CD4-positive, alpha-beta T cell treated with Interferon gamma for 1 hour (primary cell): ENCODE measurements at regions not wholly inside any gene's neighbourhood (a gene's known extent, or its start where the extent isn't known, plus 50 kb on each side); places are given as distances from the start of the nearest gene placed in this dataset.
"Not testable (repeated sequence)": the region's sequence is repeated elsewhere in the genome, so short reads cannot be mapped to it uniquely, and the experiment has no call there.

ENCODE experiments used
- DNase-seq: peaks from one replicate; pipeline ENCODE4 v3.0.0-alpha.2; 2020

GRCh38 chr18:34482204-34482603 is 227.9 kb upstream of the DTNA start:
- no peak for DNase-seq

GRCh38 chr18:34483198-34483597 is 226.9 kb upstream of the DTNA start:
- DNase-seq: no peak

DNA sequence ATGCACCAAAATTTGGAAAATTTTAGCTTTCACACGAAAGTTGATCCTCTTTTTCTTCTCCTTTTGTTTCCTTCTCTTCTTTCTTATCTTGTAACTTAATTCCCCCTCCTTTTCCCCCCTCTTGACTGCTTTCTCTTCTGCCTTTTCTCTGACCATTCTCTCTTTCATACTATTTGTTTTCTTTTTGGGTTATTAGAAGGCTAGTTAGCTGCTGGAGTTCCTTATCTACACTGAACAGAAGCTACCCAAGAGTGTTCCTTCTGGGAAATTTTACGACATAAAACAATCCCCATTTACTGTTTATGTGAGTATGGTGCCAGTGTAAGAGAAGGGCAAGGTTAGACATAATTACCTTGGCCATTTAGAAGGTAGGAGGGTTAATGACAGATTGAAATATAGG is 218.4 kb upstream of the DTNA start:
- no peak for DNase-seq

DNA sequence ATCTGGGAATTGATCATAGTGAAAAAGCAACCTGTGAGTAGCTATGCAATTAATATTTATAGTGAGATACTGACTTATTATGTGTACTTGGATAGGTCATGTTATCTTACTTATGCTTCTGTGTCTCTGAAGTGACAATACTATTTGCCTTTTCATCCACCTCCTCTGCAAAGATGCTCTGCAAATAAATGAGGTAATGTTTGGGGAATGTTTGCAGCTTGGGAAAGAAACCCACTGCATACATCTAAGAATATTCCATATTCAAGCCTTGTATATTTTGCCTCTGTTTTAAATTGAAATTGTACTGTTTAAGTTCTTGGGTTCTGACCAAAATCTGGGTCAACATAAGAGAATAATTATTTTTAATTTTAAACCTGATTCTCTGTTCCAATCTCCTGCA is 217.4 kb upstream of the DTNA start:
- no peak for DNase-seq

DNA sequence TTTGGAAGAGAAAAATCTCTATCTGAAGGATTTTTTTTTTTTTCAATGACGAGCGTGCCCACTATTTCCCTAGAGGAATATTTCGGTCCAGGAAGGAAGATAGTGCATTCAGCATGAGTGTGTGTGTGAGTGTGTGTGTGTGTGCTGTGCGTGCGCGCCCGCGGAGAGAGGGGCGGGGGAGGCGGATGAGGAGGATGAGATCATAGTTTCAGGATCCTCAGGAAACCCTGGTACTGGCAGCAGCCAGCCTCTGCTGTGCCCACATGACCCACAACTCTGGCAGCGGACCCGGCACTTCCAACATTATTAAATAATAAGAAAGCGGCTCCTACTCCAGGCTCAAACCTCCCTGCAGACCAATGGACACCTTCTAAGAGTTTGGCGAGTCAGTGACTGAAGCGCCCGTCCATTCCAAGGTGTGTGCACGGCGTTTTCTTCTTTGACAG is 217.0 kb upstream of the DTNA start:
- DNase-seq: peak; percentile 4

- no peak for DNase-seq
Observed at GRCh38 chr18:34493566-34494358, 216.3 kb upstream of the DTNA start.

DNA sequence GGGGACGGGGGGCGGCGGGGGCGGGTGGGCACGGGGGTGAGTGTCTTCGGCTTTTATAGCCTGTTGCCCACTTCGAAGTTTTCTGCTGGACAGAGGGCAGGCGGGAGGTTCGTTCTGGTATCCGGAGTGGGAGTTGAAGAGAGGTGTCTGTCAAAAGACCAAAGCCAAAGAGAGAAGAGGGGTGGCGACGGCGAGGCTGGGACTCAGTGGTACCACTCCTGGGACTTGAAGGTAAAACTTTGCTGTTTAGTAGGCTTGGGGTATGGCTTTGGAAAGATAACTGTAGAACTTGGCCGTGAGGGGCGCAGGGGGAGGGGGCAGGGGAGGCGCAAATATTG is 215.8 kb upstream of the DTNA start:
- no peak for DNase-seq

DNA sequence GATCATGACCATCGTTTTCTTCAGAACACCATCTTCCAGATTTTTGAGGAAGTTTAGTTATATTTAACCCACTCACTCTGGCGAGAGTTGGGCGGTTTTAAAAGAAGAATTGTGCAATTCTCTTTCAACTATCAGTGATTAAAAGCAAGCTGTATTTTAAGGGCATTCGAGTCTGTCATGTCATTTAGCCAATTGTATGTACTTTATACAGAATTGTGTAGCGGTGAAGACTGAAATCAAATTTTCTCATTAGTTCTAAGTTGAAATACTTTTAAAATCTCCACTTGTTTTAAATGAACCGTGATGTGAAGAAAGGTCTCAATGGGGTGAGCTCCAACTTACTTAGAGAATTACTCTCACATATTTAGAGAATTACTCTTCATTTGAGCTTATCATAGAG is 214.6 kb upstream of the DTNA start:
- DNase-seq: no peak

GRCh38 chr18:34501553-34501952 is 208.5 kb upstream of the DTNA start:
- DNase-seq: no peak

DNA sequence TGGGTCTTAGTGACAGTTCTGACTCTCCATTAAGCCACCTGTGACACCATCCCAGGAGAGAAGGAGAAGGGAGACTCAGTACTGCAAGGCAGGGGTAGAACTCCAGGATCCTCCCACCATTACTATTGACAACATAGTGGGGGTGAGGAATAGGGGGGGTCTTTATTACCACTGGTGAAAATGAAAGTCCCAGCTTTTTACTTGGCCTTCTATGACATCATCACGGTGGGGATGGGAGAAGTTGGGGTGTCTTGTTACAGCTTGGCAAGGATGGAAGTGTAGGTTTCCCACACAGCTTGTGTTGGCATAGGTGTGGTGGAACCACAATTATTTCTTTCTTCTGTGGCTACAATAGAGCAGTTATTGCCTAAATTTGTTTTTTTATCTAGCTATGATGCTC is 203.9 kb upstream of the DTNA start:
- no peak for DNase-seq

- DNase-seq: no peak
Observed at GRCh38 chr18:34509163-34509562, 200.9 kb upstream of the DTNA start.

DNA sequence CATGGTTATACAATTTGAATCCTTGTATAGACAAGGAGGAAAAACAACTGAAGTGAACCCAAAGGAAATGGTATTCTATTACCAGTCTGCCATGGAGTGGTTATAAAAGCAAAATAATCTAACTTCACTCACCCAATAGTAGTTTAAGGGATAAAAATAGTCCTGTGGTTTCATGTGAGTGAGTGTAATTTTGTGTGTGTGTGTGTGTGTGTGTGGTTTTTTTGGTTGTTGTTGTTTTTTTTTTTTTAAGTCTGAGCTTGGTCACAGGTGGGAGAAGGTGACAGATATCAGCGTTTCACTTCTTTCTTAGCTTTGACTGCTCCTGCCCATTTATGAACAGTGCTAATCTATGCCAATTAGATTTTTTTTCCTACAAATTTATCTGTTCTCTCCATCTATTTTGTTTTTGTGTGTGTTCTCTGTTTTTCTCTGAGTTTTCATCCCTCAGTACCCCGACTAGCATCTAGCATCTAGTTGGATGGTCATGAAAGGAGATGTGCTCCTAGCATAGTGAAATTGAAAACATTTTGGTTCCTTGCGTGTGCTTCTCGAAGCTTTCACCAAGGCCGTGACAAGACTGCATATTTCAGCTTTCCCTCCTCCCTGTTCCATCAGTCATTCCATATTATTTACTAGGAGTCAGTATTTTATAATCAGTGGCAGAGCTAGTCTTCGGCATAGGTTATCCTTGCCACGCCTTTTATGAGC is 200.1 kb upstream of the DTNA start:
- no peak for DNase-seq

- no peak for DNase-seq
Observed at GRCh38 chr18:34510926-34511325, 199.2 kb upstream of the DTNA start.

DNA sequence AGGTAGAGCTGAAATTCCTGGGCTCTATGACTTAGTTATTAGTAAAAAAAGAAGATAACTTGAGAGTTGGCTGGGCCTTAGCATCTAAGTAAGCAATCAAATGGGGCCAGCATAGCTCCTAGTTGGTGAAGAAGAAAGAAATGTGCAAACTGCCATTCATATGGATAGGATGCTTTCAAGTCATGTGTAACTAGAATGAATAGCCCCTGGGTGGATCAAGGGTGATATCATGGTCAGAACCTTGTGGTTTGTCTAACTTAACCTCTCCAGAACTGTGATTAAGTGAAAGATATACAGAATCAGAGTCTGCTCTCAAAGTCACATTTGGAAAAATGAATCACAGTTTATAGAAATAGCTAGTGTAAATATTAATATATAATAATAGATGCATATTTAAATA is 198.7 kb upstream of the DTNA start:
- DNase-seq: no peak

- no peak for DNase-seq
Observed at GRCh38 chr18:34511879-34512278, 198.2 kb upstream of the DTNA start.

- DNase-seq: no peak
Observed at GRCh38 chr18:34514238-34514637, 195.9 kb upstream of the DTNA start.

- DNase-seq: no peak
Observed at GRCh38 chr18:34514957-34515356, 195.1 kb upstream of the DTNA start.

DNA sequence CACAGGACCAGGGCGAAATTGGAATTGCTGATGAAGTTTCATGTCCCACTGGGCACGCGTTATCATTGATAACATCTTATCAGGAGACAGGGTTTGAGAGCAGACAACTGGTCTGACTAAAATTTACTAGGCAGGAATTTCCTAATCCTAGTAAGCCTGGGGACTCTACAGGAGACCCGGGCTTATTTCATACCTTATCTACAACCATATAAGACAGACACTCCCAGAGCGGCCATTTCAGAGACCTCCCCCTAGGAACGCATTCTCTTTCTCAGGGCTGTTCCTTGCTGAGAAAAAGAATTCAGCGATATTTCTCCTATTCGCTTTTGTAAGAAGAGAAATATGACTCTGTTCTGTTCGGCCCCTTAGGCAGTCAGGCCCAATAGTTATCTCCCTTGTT is 193.7 kb upstream of the DTNA start:
- DNase-seq: not testable (repeated sequence)

- DNase-seq: not testable (repeated sequence)
Observed at GRCh38 chr18:34516996-34517395, 193.1 kb upstream of the DTNA start.

- no peak for DNase-seq
Observed at GRCh38 chr18:34521040-34521439, 189.1 kb upstream of the DTNA start.

DNA sequence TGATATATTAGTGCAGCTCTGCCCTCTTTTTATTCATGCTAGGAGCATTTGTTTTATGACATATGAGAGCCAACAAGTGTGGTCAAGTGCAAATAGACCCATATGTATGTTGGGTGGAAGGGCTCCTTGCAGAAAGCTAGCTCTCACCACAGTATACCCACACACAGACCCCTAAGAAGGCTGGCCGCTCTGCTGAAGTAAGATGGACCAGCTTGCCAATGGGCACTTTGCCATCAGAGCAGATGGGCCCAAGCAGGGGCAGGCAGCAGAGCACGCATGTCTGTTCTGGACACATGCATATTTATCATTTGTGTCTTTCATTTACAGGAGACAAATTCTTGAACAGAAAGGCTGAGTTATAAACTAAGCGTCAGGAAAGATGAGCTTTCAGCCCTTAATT is 187.5 kb upstream of the DTNA start:
- DNase-seq: no peak

DNA sequence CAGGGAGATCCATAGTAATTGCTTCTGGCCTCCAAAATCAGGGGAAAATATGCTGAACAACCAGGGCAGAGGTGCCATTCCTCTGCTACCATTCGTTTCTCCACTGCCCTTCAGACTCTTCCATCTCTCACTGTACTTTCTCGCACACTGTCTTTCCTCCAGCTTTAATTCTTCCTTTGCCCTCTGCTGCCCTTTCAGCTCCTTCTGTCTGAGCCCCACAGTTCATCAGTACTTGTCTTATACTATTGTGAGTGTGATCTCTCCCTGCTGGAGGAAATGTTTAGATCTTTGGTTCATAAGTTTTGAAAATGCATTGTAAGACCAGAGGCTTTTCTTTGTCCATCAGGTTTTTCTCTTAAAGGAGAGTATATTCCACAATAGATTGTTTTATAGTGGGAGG is 184.9 kb upstream of the DTNA start:
- DNase-seq: no peak

GRCh38 chr18:34528177-34528576 is 181.9 kb upstream of the DTNA start:
- DNase-seq: no peak
